Stimulated activated CD8-positive, alpha-beta memory T cell treated with anti-CD3 and anti-CD28 coated beads, Interleukin-15, amount 100 ng/mL, for 24 hours (primary cell): ENCODE measurements at regions not wholly inside any gene's neighbourhood (a gene's known extent, or its start where the extent isn't known, plus 50 kb on each side); places are given as distances from the start of the nearest gene placed in this dataset.

Experiments
- DNase-seq: peaks from one replicate; pipeline ENCODE4 v3.0.0-alpha.2; 2020; ENCODE audit warnings: low read depth

- no peak for DNase-seq
These were observed 459.2 kb downstream of the BCOR start for GRCh38 chrX:39638526-39638925.

GRCh38 chrX:39639871-39640270 is 457.9 kb downstream of the BCOR start:
- DNase-seq, result no peak

- DNase-seq, result no peak
These were observed 456.9 kb downstream of the BCOR start for GRCh38 chrX:39640866-39641265.

GRCh38 chrX:39642071-39642470 is 455.7 kb downstream of the BCOR start:
- DNase-seq, result no peak

- no peak for DNase-seq
These were observed 454.2 kb downstream of the BCOR start for GRCh38 chrX:39643550-39643949.

- DNase-seq, result no peak
These were observed 452.4 kb downstream of the BCOR start for GRCh38 chrX:39645178-39645895.

GRCh38 chrX:39648548-39649254 is 449.1 kb downstream of the BCOR start:
- DNase-seq, result no peak

- no peak for DNase-seq
These were observed 446.9 kb downstream of the BCOR start for GRCh38 chrX:39650768-39651347.

GRCh38 chrX:39652336-39652735 is 445.4 kb downstream of the BCOR start:
- DNase-seq, result no peak

GRCh38 chrX:39653691-39654090 is 444.1 kb downstream of the BCOR start:
- no peak for DNase-seq

- no peak for DNase-seq
These were observed 443.4 kb downstream of the BCOR start for GRCh38 chrX:39654183-39654925.

GRCh38 chrX:39654952-39655351 is 442.8 kb downstream of the BCOR start:
- DNase-seq, result no peak

- DNase-seq, result no peak
These were observed 436.4 kb downstream of the BCOR start for GRCh38 chrX:39661116-39661907.

GRCh38 chrX:39665830-39666518 is 431.8 kb downstream of the BCOR start:
- no peak for DNase-seq

GRCh38 chrX:39667191-39667590 is 430.6 kb downstream of the BCOR start:
- DNase-seq, result no peak

GRCh38 chrX:39667736-39668482 is 429.8 kb downstream of the BCOR start:
- DNase-seq, result no peak

- no peak for DNase-seq
These were observed 428.1 kb downstream of the BCOR start for GRCh38 chrX:39669668-39670067.

GRCh38 chrX:39670281-39670680 is 427.5 kb downstream of the BCOR start:
- no peak for DNase-seq

- no peak for DNase-seq
These were observed 425.4 kb downstream of the BCOR start for GRCh38 chrX:39672405-39672804.

GRCh38 chrX:39674490-39675161 is 423.1 kb downstream of the BCOR start:
- no peak for DNase-seq
